NOMO-1 treated with dmso at 0.1 percent for 144 hours (cell line): ENCODE measurements at regions not wholly inside any gene's neighbourhood (a gene's known extent, or its start where the extent isn't known, plus 50 kb on each side); places are given as distances from the start of the nearest gene placed in this dataset.
"Not testable (repeated sequence)": the region's sequence is repeated elsewhere in the genome, so short reads cannot be mapped to it uniquely, and the experiment has no call there.

ENCODE experiments used
- DNase-seq: peaks from one replicate; lab custom pipeline; 2025; ENCODE audit not compliant: unreplicated experiment; lab: John Stamatoyannopoulos, UW

GRCh38 chr2:216942016-216942415 lies 82.2 kb upstream of the TNP1 start:
- DNase-seq = no peak

- no peak for DNase-seq
These were observed 77.1 kb upstream of the TNP1 start for GRCh38 chr2:216936954-216937357.

- DNase-seq = no peak
These were observed 74.8 kb upstream of the TNP1 start for GRCh38 chr2:216934623-216935022.

GRCh38 chr2:216934151-216934550 lies 74.3 kb upstream of the TNP1 start:
- no peak for DNase-seq

- DNase-seq = no peak
These were observed 73.1 kb upstream of the TNP1 start for GRCh38 chr2:216932863-216933548.

- no peak for DNase-seq
These were observed 72.4 kb upstream of the TNP1 start for GRCh38 chr2:216932113-216932862.

GRCh38 chr2:216930716-216931115 lies 70.9 kb upstream of the TNP1 start:
- no peak for DNase-seq

GRCh38 chr2:216929338-216929737 lies 69.5 kb upstream of the TNP1 start:
- DNase-seq = not testable (repeated sequence)

GRCh38 chr2:216927163-216927562 lies 67.3 kb upstream of the TNP1 start:
- DNase-seq = no peak

- DNase-seq = no peak
These were observed 65.9 kb upstream of the TNP1 start for GRCh38 chr2:216925636-216926366.

GRCh38 chr2:216925006-216925405 lies 65.1 kb upstream of the TNP1 start:
- DNase-seq = no peak

GRCh38 chr2:216923706-216924105 lies 63.8 kb upstream of the TNP1 start:
- DNase-seq = no peak

- no peak for DNase-seq
These were observed 62.4 kb upstream of the TNP1 start for GRCh38 chr2:216922175-216922780.

GRCh38 chr2:216920937-216921456 lies 61.1 kb upstream of the TNP1 start:
- DNase-seq = no peak

- DNase-seq = no peak
These were observed 60.4 kb upstream of the TNP1 start for GRCh38 chr2:216920143-216920876.

GRCh38 chr2:216918088-216918680 lies 58.3 kb upstream of the TNP1 start:
- DNase-seq = no peak

GRCh38 chr2:216916956-216917650 lies 57.2 kb upstream of the TNP1 start:
- no peak for DNase-seq

GRCh38 chr2:216915557-216916150 lies 55.8 kb upstream of the TNP1 start:
- no peak for DNase-seq

- no peak for DNase-seq
These were observed 54.6 kb upstream of the TNP1 start for GRCh38 chr2:216914491-216914890.
